ENCODE measurements at regions not wholly inside any gene's neighbourhood (a gene's known extent, or its start where the extent isn't known, plus 50 kb on each side); places are given as distances from the start of the nearest gene placed in this dataset.

- TF ChIP-seq CTCF (conservative IDR thresholded peaks at IDR 0.05): no peak
- no peak for TF ChIP-seq ZFX (IDR thresholded peaks at IDR 0.05)
Observed at GRCh38 chr18:25685088-25685487, 333.1 kb upstream of the ZNF521 start.
